H9 (cell line): ENCODE measurements at regions not wholly inside any gene's neighbourhood (a gene's known extent, or its start where the extent isn't known, plus 50 kb on each side); places are given as distances from the start of the nearest gene placed in this dataset.

ENCODE experiments used
- DNase-seq: peaks from one replicate; pipeline ENCODE4 v3.0.0-alpha.2; 2017
- H2AFZ ChIP-seq: one replicate; pipeline ENCODE4 v1.6.1; 2013; ENCODE audit warnings: mild to moderate bottlenecking, low read length, control low read depth, moderate library complexity
- H2AK5ac ChIP-seq: 2 replicates; pipeline ENCODE4 v1.6.1; 2013; ENCODE audit warnings: low read length, control low read depth, mixed read lengths; ENCODE audit not compliant: insufficient read length
- H2BK120ac ChIP-seq: one replicate; pipeline ENCODE4 v1.6.1; 2013; ENCODE audit warnings: low read depth, mild to moderate bottlenecking, low read length, control low read depth, inconsistent platforms; ENCODE audit not compliant: poor library complexity, severe bottlenecking
- H2BK12ac ChIP-seq: 2 replicates; pipeline ENCODE4 v1.6.1; 2013; ENCODE audit warnings: low read length, control low read depth, mixed read lengths, low read depth; ENCODE audit not compliant: insufficient read length
- H2BK15ac ChIP-seq: 2 replicates; pipeline ENCODE4 v1.6.1; 2013; ENCODE audit warnings: low read depth, low read length, control low read depth
- H2BK20ac ChIP-seq: one replicate; pipeline ENCODE4 v1.6.1; 2013; ENCODE audit warnings: low read depth, mild to moderate bottlenecking, low read length, control low read depth, inconsistent platforms; ENCODE audit not compliant: poor library complexity, severe bottlenecking
- H2BK5ac ChIP-seq: 2 replicates; pipeline ENCODE4 v1.6.1; 2013; ENCODE audit warnings: low read length, control low read depth, mixed read lengths; ENCODE audit not compliant: insufficient read length
- H3K14ac ChIP-seq: 2 replicates; pipeline ENCODE4 v1.6.1; 2013; ENCODE audit warnings: low read length, control low read depth; ENCODE audit not compliant: insufficient read depth
- H3K18ac ChIP-seq: 2 replicates; pipeline ENCODE4 v1.6.1; 2013; ENCODE audit warnings: low read depth, mild to moderate bottlenecking, mixed read lengths, low read length, control low read depth; ENCODE audit not compliant: insufficient read length
- H3K23ac ChIP-seq: 2 replicates; pipeline ENCODE4 v1.6.1; 2013; ENCODE audit warnings: low read length, control low read depth, mixed read lengths, low read depth; ENCODE audit not compliant: insufficient read length
- H3K23me2 ChIP-seq: 2 replicates; pipeline ENCODE4 v1.6.1; 2013; ENCODE audit warnings: low read depth, mild to moderate bottlenecking, mixed read lengths, low read length, control low read depth; ENCODE audit not compliant: insufficient read length, poor library complexity, severe bottlenecking
- H3K27ac ChIP-seq: 2 replicates; pipeline ENCODE4 v1.5.1; 2013; ENCODE audit warnings: low read length, control low read depth, mixed read lengths, low read depth; ENCODE audit not compliant: insufficient read length
- H3K27me3 ChIP-seq: 2 replicates; pipeline ENCODE4 v1.6.1; 2013; ENCODE audit warnings: low read length, control low read depth, inconsistent platforms; ENCODE audit not compliant: insufficient read depth
- H3K4ac ChIP-seq: 2 replicates; pipeline ENCODE4 v1.6.1; 2013; ENCODE audit warnings: low read depth, mild to moderate bottlenecking, control low read depth, inconsistent platforms, low read length, moderate library complexity
- H3K4me1 ChIP-seq: 2 replicates; pipeline ENCODE4 v1.6.1; 2013; ENCODE audit warnings: low read length, control low read depth, inconsistent platforms; ENCODE audit not compliant: insufficient read depth
- H3K4me2 ChIP-seq: 2 replicates; pipeline ENCODE4 v1.6.1; 2013; ENCODE audit warnings: low read length, control low read depth, mixed read lengths; ENCODE audit not compliant: insufficient read length, insufficient read depth
- H3K56ac ChIP-seq: 2 replicates; pipeline ENCODE4 v1.6.1; 2013; ENCODE audit warnings: low read depth, mild to moderate bottlenecking, mixed read lengths, low read length, control low read depth; ENCODE audit not compliant: insufficient read length
- H3K79me1 ChIP-seq: 2 replicates; pipeline ENCODE4 v1.6.1; 2013; ENCODE audit warnings: low read depth, mild to moderate bottlenecking, moderate library complexity, low read length, control low read depth, inconsistent platforms; ENCODE audit not compliant: insufficient read depth, poor library complexity, severe bottlenecking
- H3K79me2 ChIP-seq: 2 replicates; pipeline ENCODE4 v1.6.1; 2013; ENCODE audit warnings: low read length, control low read depth, inconsistent platforms; ENCODE audit not compliant: insufficient read depth
- H3K9ac ChIP-seq: 2 replicates; pipeline ENCODE4 v1.6.1; 2013; ENCODE audit warnings: low read length, control low read depth, mixed read lengths; ENCODE audit not compliant: insufficient read length; ENCODE audit errors: extremely low read depth
- H3K9me3 ChIP-seq: one replicate; pipeline ENCODE4 v1.6.1; 2013; ENCODE audit warnings: low read depth, low read length, inconsistent platforms; ENCODE audit not compliant: control insufficient read depth
- H3T11ph ChIP-seq: one replicate; pipeline ENCODE4 v1.6.1; 2013; ENCODE audit warnings: mild to moderate bottlenecking, low read length, control low read depth, inconsistent platforms
- H4K20me1 ChIP-seq: one replicate; pipeline ENCODE4 v1.6.1; 2013; ENCODE audit not compliant: control insufficient read depth, insufficient read length, insufficient read depth
- H4K5ac ChIP-seq: 2 replicates; pipeline ENCODE4 v1.6.1; 2013; ENCODE audit warnings: low read depth, mild to moderate bottlenecking, mixed read lengths, low read length, control low read depth; ENCODE audit not compliant: insufficient read length
- H4K8ac ChIP-seq: replicated peaks from 2 replicates; pipeline ENCODE4 v1.6.1; 2013; ENCODE audit warnings: low read length, control low read depth, mixed read lengths, low read depth; ENCODE audit not compliant: insufficient read length
- H4K91ac ChIP-seq: 2 replicates; pipeline ENCODE4 v1.6.1; 2013; ENCODE audit warnings: low read depth, mild to moderate bottlenecking, moderate library complexity, mixed read lengths, low read length, control low read depth; ENCODE audit not compliant: insufficient read length
- H3K27ac Mint-ChIP-seq, 3 experiments: 2 replicates in 2 of 3; 3 replicates in 1 of 3; pipeline ENCODE4 v1.8.0; 2020 to 2021; ENCODE audit warnings: mixed read lengths in 3 of 3, mild to moderate bottlenecking in 1 of 3, moderate library complexity in 1 of 3
- H3K27me3 Mint-ChIP-seq: 2 replicates; pipeline ENCODE4 v1.8.0; 2021; ENCODE audit warnings: low read depth, mild to moderate bottlenecking, moderate library complexity, mixed read lengths
- H3K36me3 Mint-ChIP-seq, 3 experiments: 2 replicates in 2 of 3; 3 replicates in 1 of 3; pipeline ENCODE4 v1.8.0; 2020 to 2021; ENCODE audit warnings: low read depth in 3 of 3, mixed read lengths in 3 of 3; ENCODE audit not compliant: insufficient read depth in 1 of 3
- H3K4me1 Mint-ChIP-seq, 2 experiments: 2 replicates each; pipeline ENCODE4 v1.8.0; 2020; ENCODE audit warnings: mixed read lengths in 2 of 2
- H3K4me3 Mint-ChIP-seq, 2 experiments: 2 replicates in 1 of 2; 3 replicates in 1 of 2; pipeline ENCODE4 v1.8.0; 2020 to 2021; ENCODE audit warnings: mild to moderate bottlenecking in 2 of 2, mixed read lengths in 2 of 2, moderate library complexity in 1 of 2
- H3K9me3 Mint-ChIP-seq, 2 experiments: 2 replicates in 1 of 2; 3 replicates in 1 of 2; pipeline ENCODE4 v1.8.0; 2020; ENCODE audit warnings: mild to moderate bottlenecking in 2 of 2, mixed read lengths in 2 of 2, moderate library complexity in 1 of 2
- CTCF ChIP-seq: fragments of 200-600 bp; sonication (generic); conservative IDR thresholded peaks from 3 replicates; pipeline ENCODE4 v1.8.0; 2021; ENCODE audit warnings: antibody characterized with exemption, mild to moderate bottlenecking
- WGBS: extraction: QIAGEN DNeasy Blood & Tissue Kit; methylation state at CpG from one replicate; pipeline ENCODE4 v1.1.7; 2013; ENCODE audit warnings: missing lambda C conversion rate, low lambda C conversion rate, mixed read lengths; ENCODE audit not compliant: insufficient read length; ENCODE audit errors: extremely low coverage; 5-methylcytosine and 5-hydroxymethylcytosine counted together

GRCh38 chr5:33073881-33074327, 362.8 kb downstream of the NPR3 start:
- no peak overlapping the region for H2BK12ac ChIP-seq
- H3K4me2 ChIP-seq: no peak overlapping the region
- no peak overlapping the region for H4K5ac ChIP-seq
- no peaks in the 10 kb centered on the region for H3K79me2 ChIP-seq
- no peaks in the 10 kb centered on the region for H4K20me1 ChIP-seq
- H3K9ac ChIP-seq: no peak overlapping the region
- no peak overlapping the region for H4K8ac ChIP-seq
- H3K27ac ChIP-seq: no peak overlapping the region
- WGBS: no CpG with 5 or more reads among the region's 3 CpGs
- H3K18ac ChIP-seq: no peak overlapping the region
- no peak overlapping the region for H3K4ac ChIP-seq
- Mint-ChIP-seq H3K4me1 (peaks cover 0 to 8% of the 10 kb centered on the region in 2 experiments; a peak in 1 of 4 replicates), H3K27me3 (no peaks in the 10 kb centered on the region), H3K9me3 (peaks cover 0 to 9% of the 10 kb centered on the region in 2 experiments; a peak in 3 of 5 replicates), H3K27ac (no peak overlapping the region), H3K36me3 (0 out of 7 replicates have a peak, but pooled peaks cover 0 to 4% (median 0%) of the 10 kb centered on the region in 3 experiments), H3K4me3 (no peak overlapping the region)
- no peaks in the 10 kb centered on the region for H3K9me3 ChIP-seq
- H3K79me1 ChIP-seq: no peaks in the 10 kb centered on the region
- no peaks in the 10 kb centered on the region for H3K27me3 ChIP-seq
- no peak overlapping the region for H2BK15ac ChIP-seq
- TF ChIP-seq CTCF: no peak
- H2BK5ac ChIP-seq: no peak overlapping the region
- no peaks in the 10 kb centered on the region for H3K4me1 ChIP-seq
- H2BK20ac ChIP-seq: no peak overlapping the region
- no peak overlapping the region for H3K14ac ChIP-seq
- no peak overlapping the region for H2AK5ac ChIP-seq
- H2BK120ac ChIP-seq: no peak overlapping the region
- no peak overlapping the region for H3T11ph ChIP-seq
- no peak overlapping the region for H3K56ac ChIP-seq
- no peak overlapping the region for H4K91ac ChIP-seq
- no peak for DNase-seq
- no peaks in the 10 kb centered on the region for H3K23me2 ChIP-seq
- H2AFZ ChIP-seq: no peak overlapping the region
- H3K23ac ChIP-seq: no peak overlapping the region
